SK-N-MC (cell line): ENCODE measurements at regions not wholly inside any gene's neighbourhood (a gene's known extent, or its start where the extent isn't known, plus 50 kb on each side); places are given as distances from the start of the nearest gene placed in this dataset.
"Not testable (repeated sequence)": the region's sequence is repeated elsewhere in the genome, so short reads cannot be mapped to it uniquely, and the experiment has no call there.

Source experiments
- EZH2 ChIP-seq: fragments of 200-600 bp; sonication (generic); IDR thresholded peaks from one replicate; pipeline ENCODE4 v1.6.1; 2017; ENCODE audit warnings: antibody characterized with exemption
- POLR2AphosphoS5 ChIP-seq: IDR thresholded peaks from 2 replicates; pipeline ENCODE4 v1.6.1; 2012; ENCODE audit warnings: mild to moderate bottlenecking, low read depth, low read length, borderline replicate concordance

GRCh38 chr15:39261397-39262183 is 319.3 kb upstream of the THBS1 start:
- TF ChIP-seq EZH2, POLR2AphosphoS5: not testable (repeated sequence)
